OCI-LY7 (cell line): ENCODE measurements at regions not wholly inside any gene's neighbourhood (a gene's known extent, or its start where the extent isn't known, plus 50 kb on each side); places are given as distances from the start of the nearest gene placed in this dataset.

ENCODE experiments used
- BruUV-seq: library from RNA; stranded (reverse); fragments of 400-500 nt; replicated peaks from 2 replicates; lab custom pipeline; 2021; lab: Mats Ljungman, UMichigan
- CTCF ChIA-PET: fragments of 300-600 bp; sonication (Branson Sonifier 250); formaldehyde crosslinking; loops from one replicate; lab custom pipeline; 2022; ENCODE audit warnings: antibody characterized with exemption; ENCODE audit not compliant: unreplicated experiment; lab: Charles Lee
- POLR2A ChIA-PET: fragments of 300-600 bp; sonication (Branson Sonifier 250); formaldehyde crosslinking; loops from one replicate; lab custom pipeline; 2022; ENCODE audit warnings: antibody characterized with exemption; lab: Charles Lee
- DNase-seq: peaks from one replicate; pipeline ENCODE4 v3.0.0-alpha.2; 2015; ENCODE audit warnings: low spot score
- H2AFZ ChIP-seq: fragments of 200-600 bp; sonication (generic), shearing (Covaris generic); 2 replicates; pipeline ENCODE4 v1.6.1; 2014; ENCODE audit warnings: mild to moderate bottlenecking, antibody characterized with exemption, low read length, moderate library complexity
- H3K27ac ChIP-seq: fragments of 200-600 bp; sonication (generic); 2 replicates; pipeline ENCODE4 v1.5.1; 2014; ENCODE audit warnings: mixed run types, low read depth, mild to moderate bottlenecking, moderate library complexity, low read length, inconsistent platforms; ENCODE audit not compliant: poor library complexity, severe bottlenecking
- H3K36me3 ChIP-seq: fragments of 200-600 bp; sonication (generic); 2 replicates; pipeline ENCODE4 v1.6.1; 2014; ENCODE audit warnings: mild to moderate bottlenecking, antibody characterized with exemption, low read length, moderate library complexity, mixed read lengths; ENCODE audit not compliant: insufficient read depth
- H3K4me1 ChIP-seq: fragments of 200-600 bp; sonication (generic); 2 replicates; pipeline ENCODE4 v1.5.1; 2014; ENCODE audit warnings: mild to moderate bottlenecking, low read length; ENCODE audit not compliant: insufficient read depth, poor library complexity, severe bottlenecking
- H3K4me2 ChIP-seq: fragments of 200-600 bp; sonication (generic); 2 replicates; pipeline ENCODE4 v1.6.1; 2014; ENCODE audit warnings: mild to moderate bottlenecking, low read length
- H3K4me3 ChIP-seq: fragments of 200-600 bp; sonication (generic); 2 replicates; pipeline ENCODE4 v1.5.1; 2014; ENCODE audit warnings: mild to moderate bottlenecking, low read depth, low read length; ENCODE audit not compliant: poor library complexity, severe bottlenecking
- H3K79me2 ChIP-seq: fragments of 200-600 bp; sonication (generic); 2 replicates; pipeline ENCODE4 v1.6.1; 2016; ENCODE audit warnings: low read depth, mild to moderate bottlenecking, low read length, moderate library complexity, mixed read lengths; ENCODE audit not compliant: insufficient read depth
- H3K9me2 ChIP-seq: fragments of 200-600 bp; sonication (generic); 2 replicates; pipeline ENCODE4 v1.6.1; 2016; ENCODE audit warnings: mild to moderate bottlenecking, low read length, mixed read lengths; ENCODE audit not compliant: insufficient read depth
- H3K9me3 ChIP-seq: fragments of 200-600 bp; sonication (generic); 2 replicates; pipeline ENCODE4 v1.6.1; 2014; ENCODE audit warnings: mild to moderate bottlenecking, mixed run types, low read length, mixed read lengths
- H4K20me1 ChIP-seq: fragments of 200-600 bp; sonication (generic); 2 replicates; pipeline ENCODE4 v1.6.1; 2014; ENCODE audit warnings: mild to moderate bottlenecking, antibody characterized with exemption, low read length, moderate library complexity, mixed read lengths; ENCODE audit not compliant: insufficient read depth
- CTCF ChIP-seq: fragments of 200-600 bp; sonication (generic); conservative IDR thresholded peaks from 2 replicates; pipeline ENCODE4 v1.5.1; 2014; ENCODE audit warnings: mild to moderate bottlenecking, antibody characterized with exemption, low read length, moderate library complexity, mixed read lengths
- EZH2phosphoT487 ChIP-seq: fragments of 200-600 bp; sonication (generic); IDR thresholded peaks from 2 replicates; pipeline ENCODE4 v1.6.1; 2018; ENCODE audit warnings: low read depth, borderline replicate concordance, mild to moderate bottlenecking, mixed run types, antibody characterized with exemption, low read length, moderate library complexity, mixed read lengths
- intact Hi-C: fragments of 100-400 bp; cut with micrococcal nuclease; formaldehyde crosslinking; loops from one replicate; pipeline ENCODE4 v1.10.0; 2022; ENCODE audit not compliant: unreplicated experiment

DNA sequence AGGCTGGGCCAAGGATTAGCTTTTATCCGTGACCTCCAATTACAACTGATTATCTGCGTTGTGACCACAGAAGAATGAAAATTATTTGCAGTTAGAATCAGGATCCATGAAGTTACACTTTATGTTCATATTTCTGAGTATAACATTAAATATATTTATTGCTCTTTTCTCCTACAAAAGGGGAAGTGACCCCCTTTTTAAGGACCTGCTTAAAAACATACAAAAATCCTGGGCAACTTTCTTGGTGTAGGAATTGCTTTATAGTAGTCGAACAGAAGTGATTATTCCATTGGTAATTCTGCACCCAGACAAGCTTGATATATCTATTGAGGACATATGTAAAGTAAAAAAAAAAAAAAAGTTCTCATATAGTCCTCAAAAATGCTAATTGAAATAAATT lies 208.7 kb downstream of the MRPL39 start:
- Histone ChIP-seq H3K4me3 (no peak overlapping the region), H2AFZ (no peak overlapping the region), H3K27ac (no peak overlapping the region), H3K9me2 (no peaks in the 10 kb centered on the region), H3K36me3 (no peaks in the 10 kb centered on the region), H3K4me2 (no peak overlapping the region), H4K20me1 (no peaks in the 10 kb centered on the region), H3K4me1 (no peaks in the 10 kb centered on the region), H3K9me3 (no peaks in the 10 kb centered on the region), H3K79me2 (no peaks in the 10 kb centered on the region)
- BruUV-seq: no TSS peak
- ChIA-PET POLR2A (interaction anchor here (0.7 kb wide), 1 partner anchor 1338 kb away, joined by 3 read pairs; no protein-coding TSS in a partner anchor), CTCF (no interaction called here)
- intact Hi-C loops: no loop called here
- no peak for DNase-seq
- TF ChIP-seq EZH2phosphoT487 (no peak), CTCF (no peak)

DNA sequence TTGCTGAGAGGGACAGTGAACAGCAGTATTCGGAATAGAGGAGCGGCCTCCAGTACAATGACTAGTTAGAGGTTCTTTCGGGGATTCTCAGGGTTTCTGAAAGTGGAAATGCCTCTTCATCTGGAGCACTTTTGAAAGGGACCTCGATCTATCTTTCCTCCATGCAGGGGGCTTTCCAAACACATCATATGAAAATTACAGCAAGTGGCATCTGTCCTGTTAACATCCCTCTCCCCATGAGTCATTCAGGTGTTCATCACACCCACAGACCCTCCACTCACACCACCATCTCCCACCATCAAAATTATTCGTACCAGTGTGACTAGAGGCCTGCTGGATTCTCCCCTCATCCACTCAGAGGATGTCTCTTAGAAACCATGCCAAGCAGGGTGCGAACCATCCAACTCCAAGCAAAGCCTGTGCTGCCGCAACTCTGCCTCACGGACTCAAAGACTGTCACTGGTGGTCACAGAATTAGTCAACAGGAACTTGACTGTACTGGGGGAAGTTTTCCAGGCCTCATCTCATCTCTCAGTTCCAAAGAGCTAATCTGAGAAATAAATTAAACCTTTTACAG lies 211.1 kb downstream of the MRPL39 start:
- no peaks in the 10 kb centered on the region for H3K9me2 ChIP-seq
- H3K79me2 ChIP-seq: no peaks in the 10 kb centered on the region
- no peak overlapping the region for H2AFZ ChIP-seq
- DNase-seq: no peak
- intact Hi-C loops: no loop called here
- no peaks in the 10 kb centered on the region for H3K4me1 ChIP-seq
- H4K20me1 ChIP-seq: no peaks in the 10 kb centered on the region
- BruUV-seq: no TSS peak
- no peaks in the 10 kb centered on the region for H3K36me3 ChIP-seq
- H3K27ac ChIP-seq: no peak overlapping the region
- H3K9me3 ChIP-seq: no peaks in the 10 kb centered on the region
- H3K4me3 ChIP-seq: no peak overlapping the region
- no peak overlapping the region for H3K4me2 ChIP-seq
- TF ChIP-seq EZH2phosphoT487: no peak
- TF ChIP-seq CTCF: no peak
- CTCF ChIA-PET: no interaction called here
- POLR2A ChIA-PET: no interaction called here

DNA sequence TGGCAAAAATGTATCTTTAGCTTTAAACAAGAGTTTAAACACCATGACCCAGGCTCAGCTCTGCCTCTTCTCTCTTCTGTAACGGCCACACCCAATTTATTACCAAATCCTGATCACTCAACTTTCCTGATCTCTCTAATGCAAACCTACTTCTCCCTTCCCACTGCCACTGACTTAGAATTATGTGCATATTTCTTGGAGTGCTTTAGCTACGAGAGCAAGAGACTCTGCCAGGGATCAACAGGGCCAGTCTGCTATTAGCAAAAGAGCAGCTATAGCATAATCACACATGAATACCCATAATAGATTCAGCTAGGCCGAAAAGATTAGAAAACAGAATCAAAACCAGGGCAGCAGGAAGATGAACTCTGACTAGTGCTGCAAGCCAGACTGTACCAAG lies 215.5 kb downstream of the MRPL39 start:
- TF ChIP-seq EZH2phosphoT487 (no peak), CTCF (no peak)
- Histone ChIP-seq H3K79me2 (no peaks in the 10 kb centered on the region), H2AFZ (no peak overlapping the region), H4K20me1 (no peaks in the 10 kb centered on the region), H3K36me3 (no peaks in the 10 kb centered on the region), H3K4me3 (no peak overlapping the region), H3K9me2 (no peaks in the 10 kb centered on the region), H3K4me2 (no peak overlapping the region), H3K27ac (no peak overlapping the region), H3K4me1 (no peaks in the 10 kb centered on the region), H3K9me3 (no peaks in the 10 kb centered on the region)
- intact Hi-C loops: no loop called here
- BruUV-seq: no TSS peak
- POLR2A ChIA-PET: no interaction called here
- no peak for DNase-seq
- CTCF ChIA-PET: no interaction called here
